H1 (cell line): ENCODE measurements at regions not wholly inside any gene's neighbourhood (a gene's known extent, or its start where the extent isn't known, plus 50 kb on each side); places are given as distances from the start of the nearest gene placed in this dataset.

Experiments
- CTCF ChIA-PET: fragments of 300-600 bp; sonication (Branson Sonifier 250); formaldehyde crosslinking; loops from one replicate; lab custom pipeline; 2021; ENCODE audit not compliant: partially characterized antibody; lab: Charles Lee
- POLR2A ChIA-PET: fragments of 300-600 bp; sonication (Branson Sonifier 250); formaldehyde crosslinking; loops from one replicate; lab custom pipeline; 2021; ENCODE audit warnings: inconsistent platforms; ENCODE audit not compliant: partially characterized antibody; lab: Charles Lee
- DNase-seq, 2 experiments: peaks; one replicate each; pipeline versions ENCODE4 v3.0.0 to v3.0.0-alpha.2; 2010 to 2022; ENCODE audit warnings: low spot score in 2 of 2, low read depth in 1 of 2, mixed read lengths in 1 of 2
- FAIRE-seq: peaks from 2 replicates; lab custom pipeline; 2011; peaks lifted over from hg19 to GRCh38; lab: Jason Lieb, UNC
- H2AFZ ChIP-seq: 2 replicates; pipeline ENCODE4 v1.8.1; 2012; ENCODE audit warnings: low read length, inconsistent platforms
- H2AK5ac ChIP-seq: 2 replicates; pipeline ENCODE4 v1.6.1; 2013; ENCODE audit warnings: low read depth, low read length
- H2BK120ac ChIP-seq: replicated peaks from 2 replicates; pipeline ENCODE3; 2013; ENCODE audit warnings: low read depth, low read length, inconsistent platforms
- H2BK12ac ChIP-seq: 2 replicates; pipeline ENCODE4 v1.6.1; 2013; ENCODE audit warnings: low read depth, low read length
- H2BK15ac ChIP-seq: 2 replicates; pipeline ENCODE4 v1.6.1; 2013; ENCODE audit warnings: low read length
- H2BK20ac ChIP-seq: 2 replicates; pipeline ENCODE4 v1.6.1; 2013; ENCODE audit warnings: low read length
- H2BK5ac ChIP-seq: 2 replicates; pipeline ENCODE4 v1.6.1; 2013; ENCODE audit warnings: low read depth, low read length
- H3K14ac ChIP-seq: 2 replicates; pipeline ENCODE4 v1.6.1; 2013; ENCODE audit warnings: inconsistent platforms; ENCODE audit not compliant: insufficient read length
- H3K18ac ChIP-seq: 2 replicates; pipeline ENCODE4 v1.6.1; 2013; ENCODE audit warnings: low read length; ENCODE audit errors: extremely low read depth
- H3K23ac ChIP-seq: 2 replicates; pipeline ENCODE4 v1.6.1; 2013; ENCODE audit warnings: inconsistent platforms; ENCODE audit not compliant: insufficient read length
- H3K23me2 ChIP-seq: 2 replicates; pipeline ENCODE4 v1.6.1; 2013; ENCODE audit warnings: low read depth, low read length
- H3K27ac ChIP-seq: 2 replicates; pipeline ENCODE4 v1.6.1; 2011; ENCODE audit warnings: low read depth, low read length, inconsistent platforms
- H3K27me3 ChIP-seq, 4 experiments: replicated peaks in 1 of 4; 1 replicate in 1 of 4; 2 replicates in 3 of 4; pipeline versions ENCODE4 v1.6.1 to v1.8.1; 2011 to 2013; ENCODE audit warnings: low read length in 3 of 4, mild to moderate bottlenecking in 3 of 4, inconsistent platforms in 2 of 4, mixed read lengths in 2 of 4, moderate library complexity in 1 of 4; ENCODE audit not compliant: control insufficient read depth in 3 of 4, insufficient read depth in 3 of 4; ENCODE audit errors: extremely low read depth in 1 of 4
- H3K36me3 ChIP-seq, 4 experiments: 2 replicates each; pipeline versions ENCODE4 v1.6.1 to v1.8.1; 2011 to 2013; ENCODE audit warnings: mild to moderate bottlenecking in 4 of 4, low read length in 3 of 4, moderate library complexity in 2 of 4, control low read depth in 1 of 4, inconsistent platforms in 1 of 4; ENCODE audit not compliant: insufficient read depth in 4 of 4, control insufficient read depth in 2 of 4
- H3K4ac ChIP-seq: replicated peaks from 2 replicates; pipeline ENCODE3; 2013; ENCODE audit warnings: low read length, low read depth, mixed read lengths, inconsistent platforms; ENCODE audit not compliant: insufficient read length
- H3K4me1 ChIP-seq, 4 experiments: replicated peaks in 1 of 4; 1 replicate in 1 of 4; 2 replicates in 3 of 4; pipeline versions ENCODE4 v1.6.1 to v1.8.1; 2011 to 2013; ENCODE audit warnings: low read length in 3 of 4, inconsistent platforms in 2 of 4, mixed read lengths in 1 of 4; ENCODE audit not compliant: insufficient read depth in 4 of 4, control insufficient read depth in 3 of 4
- H3K4me2 ChIP-seq, 2 experiments: 2 replicates each; pipeline versions ENCODE4 v1.6.1 to v1.8.1; 2011 to 2013; ENCODE audit warnings: low read depth in 2 of 2, low read length in 2 of 2, control low read depth in 1 of 2, inconsistent platforms in 1 of 2, mild to moderate bottlenecking in 1 of 2; ENCODE audit not compliant: insufficient read depth in 1 of 2
- H3K4me3 ChIP-seq, 4 experiments: fragments of 200-600, 300-600 bp in 1 of 4; sonication (generic), shearing (Covaris generic), sonication (Bioruptor Twin) in 1 of 4; 2 replicates each; pipeline versions ENCODE4 v1.5.1 to v1.8.1; 2011 to 2016; ENCODE audit warnings: low read length in 4 of 4, low read depth in 3 of 4, control low read depth in 2 of 4, inconsistent platforms in 2 of 4, mild to moderate bottlenecking in 2 of 4, mixed read lengths in 1 of 4, moderate library complexity in 1 of 4; ENCODE audit not compliant: insufficient read depth in 2 of 4; ENCODE audit errors: extremely low read depth in 1 of 4
- H3K56ac ChIP-seq: replicated peaks from 2 replicates; pipeline ENCODE3; 2013; ENCODE audit warnings: low read depth, mild to moderate bottlenecking, mixed read lengths, low read length, inconsistent platforms; ENCODE audit not compliant: insufficient read length
- H3K79me1 ChIP-seq: 2 replicates; pipeline ENCODE4 v1.6.1; 2013; ENCODE audit warnings: low read depth, low read length, control low read depth
- H3K79me2 ChIP-seq, 2 experiments: 2 replicates each; pipeline versions ENCODE4 v1.6.1 to v1.8.1; 2012 to 2013; ENCODE audit warnings: low read length in 2 of 2, mild to moderate bottlenecking in 2 of 2, inconsistent platforms in 1 of 2; ENCODE audit not compliant: insufficient read depth in 2 of 2, control insufficient read depth in 1 of 2
- H3K9ac ChIP-seq, 4 experiments: replicated peaks in 1 of 4; 1 replicate in 1 of 4; 2 replicates in 3 of 4; pipeline versions ENCODE4 v1.6.1 to v1.8.1; 2011 to 2013; ENCODE audit warnings: low read depth in 3 of 4, low read length in 3 of 4, control low read depth in 2 of 4, mild to moderate bottlenecking in 2 of 4, moderate library complexity in 2 of 4, inconsistent platforms in 1 of 4; ENCODE audit errors: extremely low read depth in 1 of 4
- H3K9me3 ChIP-seq, 2 experiments: 2 replicates each; pipeline versions ENCODE4 v1.6.1 to v1.8.1; 2012 to 2013; ENCODE audit warnings: mild to moderate bottlenecking in 2 of 2, moderate library complexity in 2 of 2, control low read depth in 1 of 2, inconsistent platforms in 1 of 2, low read depth in 1 of 2, low read length in 1 of 2, mixed read lengths in 1 of 2; ENCODE audit not compliant: insufficient read depth in 2 of 2
- H4K20me1 ChIP-seq, 2 experiments: replicated peaks in 1 of 2; 2 replicates each; pipeline versions ENCODE3 to v1.8.1; 2011 to 2013; ENCODE audit warnings: inconsistent platforms in 2 of 2, low read length in 2 of 2, mild to moderate bottlenecking in 1 of 2; ENCODE audit not compliant: insufficient read depth in 2 of 2, control insufficient read depth in 1 of 2
- H4K5ac ChIP-seq: 2 replicates; pipeline ENCODE4 v1.6.1; 2013; ENCODE audit warnings: low read length, low read depth, mixed read lengths, inconsistent platforms; ENCODE audit not compliant: insufficient read length
- H4K8ac ChIP-seq: 2 replicates; pipeline ENCODE4 v1.8.0; 2013; ENCODE audit warnings: mild to moderate bottlenecking, moderate library complexity, low read length, inconsistent platforms; ENCODE audit not compliant: insufficient read depth; ENCODE audit errors: extremely low read depth
- H4K91ac ChIP-seq: replicated peaks from 2 replicates; pipeline ENCODE3; 2013; ENCODE audit warnings: low read length, mixed read lengths, inconsistent platforms; ENCODE audit not compliant: insufficient read length
- CTBP2 ChIP-seq: IDR thresholded peaks from 2 replicates; pipeline ENCODE4 v1.7.0; 2011; ENCODE audit warnings: borderline replicate concordance, mild to moderate bottlenecking, moderate library complexity, mixed read lengths, low read length; ENCODE audit not compliant: insufficient read depth, insufficient read length
- FOSL1 ChIP-seq: IDR thresholded peaks from 2 replicates; pipeline ENCODE4 v1.6.1; 2011; ENCODE audit warnings: mild to moderate bottlenecking, low read depth, low read length, moderate library complexity; ENCODE audit not compliant: insufficient read depth
- JUN ChIP-seq: IDR thresholded peaks from 2 replicates; pipeline ENCODE4 v1.6.1; 2011; ENCODE audit warnings: low read depth, mild to moderate bottlenecking, improper control_type of control experiment, low read length
- MAFK ChIP-seq: IDR thresholded peaks from 2 replicates; pipeline ENCODE4 v1.6.1; 2012; ENCODE audit warnings: low read depth, mild to moderate bottlenecking, improper control_type of control experiment, low read length
- POLR2AphosphoS5 ChIP-seq: IDR thresholded peaks from 2 replicates; pipeline ENCODE4 v1.6.1; 2011; ENCODE audit warnings: low read depth, low read length
- POU5F1 ChIP-seq: IDR thresholded peaks from 2 replicates; pipeline ENCODE4 v1.6.1; 2011; ENCODE audit warnings: low read depth, mild to moderate bottlenecking, low read length, moderate library complexity
- RFX5 ChIP-seq: IDR thresholded peaks from 2 replicates; pipeline ENCODE4 v1.6.1; 2011; ENCODE audit warnings: low read depth, low read length, improper control_type of control experiment, borderline replicate concordance
- SAP30 ChIP-seq: fragments of 300-600 bp; sonication (generic); IDR thresholded peaks from 2 replicates; pipeline ENCODE4 v1.7.1; 2012; ENCODE audit warnings: low read length, moderate library complexity, mild to moderate bottlenecking, inconsistent platforms; ENCODE audit not compliant: insufficient read depth, insufficient replicate concordance
- SIX5 ChIP-seq: IDR thresholded peaks from 2 replicates; pipeline ENCODE4 v1.6.1; 2011; ENCODE audit warnings: mild to moderate bottlenecking, low read depth, low read length
- SRF ChIP-seq: IDR thresholded peaks from 2 replicates; pipeline ENCODE4 v1.6.1; 2011; ENCODE audit warnings: mild to moderate bottlenecking, low read depth, low read length, moderate library complexity
- WGBS, 2 experiments: shearing (Covaris generic) in 1 of 2; methylation state at CpG; one replicate each; pipeline versions ENCODE4 v1.1.6 to v1.1.7; 2013 to 2015; ENCODE audit warnings: low lambda C conversion rate in 2 of 2, mixed read lengths in 2 of 2, inconsistent platforms in 1 of 2, low coverage in 1 of 2, missing lambda C conversion rate in 1 of 2; ENCODE audit not compliant: insufficient replicate concordance in 2 of 2, insufficient coverage in 1 of 2, insufficient read length in 1 of 2; ENCODE audit errors: extremely low coverage in 1 of 2, missing lambda C conversion rate in 1 of 2; 5-methylcytosine and 5-hydroxymethylcytosine counted together
- TF ChIP-seq, protein P1 (sequence below), 3 experiments: IDR thresholded peaks; 1 replicate in 2 of 3; 2 replicates in 1 of 3; pipeline versions ENCODE4 v1.5.1 to v1.6.1; 2011; ENCODE audit warnings: low read length in 3 of 3, mild to moderate bottlenecking in 3 of 3, inconsistent platforms in 2 of 3, low read depth in 1 of 3, moderate library complexity in 1 of 3; ENCODE audit not compliant: insufficient read depth in 1 of 3; ENCODE audit errors: control extremely low read depth in 1 of 3

- Histone ChIP-seq H3K79me2 (no peaks in the 10 kb centered on the region), H2AK5ac (no peak overlapping the region), H3K9me3 (no peaks in the 10 kb centered on the region; a peak in 1 of 4 replicates), H3K79me1 (no peaks in the 10 kb centered on the region), H3K14ac (no peak overlapping the region), H3K27me3 (no peaks in the 10 kb centered on the region), H2BK5ac (no peak overlapping the region), H3K4me3 (no peak overlapping the region), H2BK15ac (no peak overlapping the region), H3K4me1 (no peaks in the 10 kb centered on the region), H3K27ac (no peak overlapping the region), H3K56ac (no peak overlapping the region), H2BK120ac (no peak overlapping the region), H4K20me1 (no peaks in the 10 kb centered on the region), H3K4me2 (no peak overlapping the region), H3K36me3 (no peaks in the 10 kb centered on the region), H3K4ac (no peak overlapping the region), H4K8ac (no peak overlapping the region), H3K18ac (no peak overlapping the region), H4K91ac (no peak overlapping the region), H3K23me2 (no peaks in the 10 kb centered on the region), H2AFZ (no peak overlapping the region), H4K5ac (no peak overlapping the region), H3K9ac (no peak overlapping the region), H3K23ac (no peak overlapping the region), H2BK20ac (no peak overlapping the region), H2BK12ac (no peak overlapping the region)
- no peak for FAIRE-seq
- 90% methylated on average over 2 of the region's 2 CpGs; no CpG with 5 or more reads in 1 of the 2 experiments for WGBS, 2 experiments
- POLR2A ChIA-PET, result no interaction called here
- no peak for DNase-seq
- CTCF ChIA-PET, result no interaction called here
- TF ChIP-seq JUN (no peak), SAP30 (no peak), SIX5 (no peak), RFX5 (no peak), FOSL1 (no peak), POU5F1 (no peak), SRF (no peak), POLR2AphosphoS5 (no peak), MAFK (no peak), CTBP2 (no peak)
- TF ChIP-seq, protein P1, sequence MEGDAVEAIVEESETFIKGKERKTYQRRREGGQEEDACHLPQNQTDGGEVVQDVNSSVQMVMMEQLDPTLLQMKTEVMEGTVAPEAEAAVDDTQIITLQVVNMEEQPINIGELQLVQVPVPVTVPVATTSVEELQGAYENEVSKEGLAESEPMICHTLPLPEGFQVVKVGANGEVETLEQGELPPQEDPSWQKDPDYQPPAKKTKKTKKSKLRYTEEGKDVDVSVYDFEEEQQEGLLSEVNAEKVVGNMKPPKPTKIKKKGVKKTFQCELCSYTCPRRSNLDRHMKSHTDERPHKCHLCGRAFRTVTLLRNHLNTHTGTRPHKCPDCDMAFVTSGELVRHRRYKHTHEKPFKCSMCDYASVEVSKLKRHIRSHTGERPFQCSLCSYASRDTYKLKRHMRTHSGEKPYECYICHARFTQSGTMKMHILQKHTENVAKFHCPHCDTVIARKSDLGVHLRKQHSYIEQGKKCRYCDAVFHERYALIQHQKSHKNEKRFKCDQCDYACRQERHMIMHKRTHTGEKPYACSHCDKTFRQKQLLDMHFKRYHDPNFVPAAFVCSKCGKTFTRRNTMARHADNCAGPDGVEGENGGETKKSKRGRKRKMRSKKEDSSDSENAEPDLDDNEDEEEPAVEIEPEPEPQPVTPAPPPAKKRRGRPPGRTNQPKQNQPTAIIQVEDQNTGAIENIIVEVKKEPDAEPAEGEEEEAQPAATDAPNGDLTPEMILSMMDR (IDR thresholded peaks at IDR 0.05; ENCODE audit: control extremely low read depth in 1 of 3, insufficient read depth in 1 of 3, low read depth in 1 of 3, low read length in 3 of 3), result no peak
Measured at GRCh38 chr2:162945785-162946184, 107.2 kb upstream of the KCNH7 start.
